GM13976 (cell line): ENCODE measurements at regions not wholly inside any gene's neighbourhood (a gene's known extent, or its start where the extent isn't known, plus 50 kb on each side); places are given as distances from the start of the nearest gene placed in this dataset.

Source experiments
- DNase-seq: peaks from one replicate; pipeline ENCODE4 v3.0.0; 2012; ENCODE audit warnings: low spot score
- CTCF ChIP-seq: IDR thresholded peaks from 2 replicates; pipeline ENCODE4 v1.5.1; 2012; ENCODE audit warnings: borderline replicate concordance, mild to moderate bottlenecking; ENCODE audit not compliant: insufficient read depth; ENCODE audit errors: extremely low read depth, missing control alignments, control extremely low read depth
- in situ Hi-C: fragments of 300-500 bp; cut with MboI; formaldehyde crosslinking; loops from one replicate; pipeline ENCODE4 v1.12.0; 2022; ENCODE audit warnings: low sequenced_read_pairs, mixed read lengths, inconsistent platforms; ENCODE audit not compliant: unreplicated experiment

DNA sequence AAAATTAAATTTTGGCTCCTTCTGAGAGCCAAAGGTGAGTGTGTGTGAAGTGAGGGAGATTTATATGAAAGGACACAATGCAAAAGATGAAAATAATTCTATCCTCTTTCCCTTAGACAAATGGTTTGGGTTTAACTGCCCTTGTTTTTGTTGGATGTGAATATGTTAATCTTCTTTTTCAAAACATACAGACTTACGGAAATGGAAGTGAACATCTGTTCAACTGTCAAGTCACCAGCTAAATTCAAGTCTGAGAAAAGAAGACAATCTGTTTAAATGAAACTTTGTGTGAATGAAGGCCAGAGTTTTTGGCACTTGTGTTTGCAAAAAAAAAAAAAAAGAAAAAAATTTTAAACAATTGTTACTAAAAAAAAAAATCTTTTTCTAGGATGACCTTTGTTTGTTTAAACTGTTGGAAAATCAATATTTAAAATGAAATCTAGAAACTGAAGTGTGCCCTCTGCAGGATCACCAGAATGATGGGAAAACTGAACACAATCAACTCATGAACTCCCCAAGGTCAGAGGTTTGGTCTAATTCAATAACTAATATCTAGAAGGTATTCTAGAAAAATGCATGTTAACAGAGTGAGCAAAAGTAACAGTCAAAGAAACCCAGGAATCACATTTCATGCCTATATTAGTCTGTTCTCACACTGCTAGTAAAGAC, 448.8 kb downstream of the FLRT2 start:
- in situ Hi-C loops = no loop called here
- no peak for TF ChIP-seq CTCF
- no peak for DNase-seq

DNA sequence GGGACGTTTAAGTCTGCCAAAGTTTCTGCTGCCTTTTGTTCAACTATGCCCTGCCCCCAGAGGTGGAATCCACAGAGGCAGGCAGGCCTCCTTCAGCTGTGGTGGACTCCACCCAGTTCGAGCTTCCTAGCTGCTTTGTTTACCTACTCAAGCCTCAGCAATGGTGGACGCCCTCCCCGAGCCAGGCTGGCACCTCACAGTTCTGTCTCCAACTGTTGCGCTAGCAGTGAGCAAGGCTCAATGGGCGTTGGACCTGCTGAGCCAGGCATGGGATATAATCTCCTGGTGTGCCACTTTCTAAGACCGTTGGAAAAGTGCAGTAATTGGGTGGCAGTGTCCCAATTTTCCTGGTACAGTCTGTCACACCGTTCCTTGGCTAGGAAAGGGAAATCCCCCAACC, 444.7 kb downstream of the FLRT2 start:
- DNase-seq = no peak
- no peak for TF ChIP-seq CTCF
- in situ Hi-C loops = no loop called here

GRCh38 chr14:85963486-85963885, 433.5 kb downstream of the FLRT2 start:
- no peak for DNase-seq
- in situ Hi-C loops = no loop called here
- TF ChIP-seq CTCF = no peak

DNA sequence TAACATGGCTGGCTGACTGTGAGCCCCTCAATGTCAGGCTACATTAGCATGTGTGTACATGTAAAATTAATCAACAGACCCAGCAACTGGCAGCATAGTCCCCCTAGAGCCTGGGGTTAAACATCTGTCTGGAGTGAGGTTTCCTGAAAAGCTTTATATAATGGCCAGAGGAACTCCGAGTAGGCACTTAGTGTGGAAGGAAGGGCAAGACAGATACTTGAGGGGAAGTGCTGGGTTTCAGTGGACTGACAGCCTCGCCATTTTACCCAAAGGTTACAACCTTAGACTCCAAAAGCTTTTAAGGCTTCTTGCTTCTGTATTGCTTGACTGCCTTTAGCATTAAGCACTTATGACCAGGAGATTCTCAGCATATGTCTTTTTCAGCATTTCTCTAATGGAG, 430.8 kb downstream of the FLRT2 start:
- no peak for TF ChIP-seq CTCF
- in situ Hi-C loops = no loop called here

DNA sequence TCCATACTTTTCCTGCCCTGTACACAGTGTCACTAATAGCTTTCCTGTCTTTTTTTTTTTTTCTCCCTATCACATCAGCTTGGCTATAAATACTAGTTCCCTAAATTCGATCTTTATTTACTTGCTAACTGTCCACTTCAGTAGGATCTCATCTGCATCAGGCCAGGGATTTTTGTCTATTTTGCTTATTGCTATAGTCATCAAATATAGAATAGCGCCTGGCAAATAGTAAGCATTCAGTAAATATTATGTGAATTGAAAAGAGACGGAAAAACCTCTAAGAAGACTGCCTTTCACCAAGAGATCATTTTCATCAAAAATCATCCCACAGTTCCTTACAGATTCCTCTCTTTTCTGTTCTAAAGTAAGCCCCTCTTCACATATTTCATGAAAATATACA, 429.1 kb downstream of the FLRT2 start:
- no peak for DNase-seq
- no peak for TF ChIP-seq CTCF
- in situ Hi-C loops = no loop called here

More for the DNA sequence above, 430.8 kb downstream of the FLRT2 start:
- DNase-seq = no peak

DNA sequence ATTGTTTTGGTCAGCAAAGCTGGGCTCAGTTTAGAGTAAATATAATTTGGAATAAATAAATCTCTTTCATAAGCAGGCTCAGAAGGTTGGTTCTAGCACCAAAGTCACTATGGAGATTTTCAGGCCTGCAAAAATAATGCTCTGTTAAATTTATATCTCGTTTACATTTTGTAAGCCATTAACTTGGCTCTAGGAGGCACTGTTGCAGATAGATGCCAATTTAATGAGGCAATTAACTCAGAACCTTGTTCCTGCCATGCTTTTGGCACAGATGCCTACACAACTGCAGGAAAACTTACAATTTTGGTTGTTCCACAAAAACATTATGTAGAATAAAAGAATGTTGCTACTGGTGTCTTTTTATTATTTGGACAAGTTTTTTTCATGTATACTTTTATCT, 428.1 kb downstream of the FLRT2 start:
- no peak for TF ChIP-seq CTCF
- no peak for DNase-seq
- in situ Hi-C loops = no loop called here
